GM10266 (cell line): ENCODE measurements at regions not wholly inside any gene's neighbourhood (a gene's known extent, or its start where the extent isn't known, plus 50 kb on each side); places are given as distances from the start of the nearest gene placed in this dataset.

Source experiments
- DNase-seq: peaks from one replicate; pipeline ENCODE4 v3.0.0; 2012; ENCODE audit errors: extremely low spot score
- CTCF ChIP-seq: IDR thresholded peaks from 2 replicates; pipeline ENCODE4 v1.5.1; 2012; ENCODE audit warnings: mild to moderate bottlenecking, low read depth; ENCODE audit not compliant: control insufficient read depth, insufficient read depth; ENCODE audit errors: missing control alignments

DNA sequence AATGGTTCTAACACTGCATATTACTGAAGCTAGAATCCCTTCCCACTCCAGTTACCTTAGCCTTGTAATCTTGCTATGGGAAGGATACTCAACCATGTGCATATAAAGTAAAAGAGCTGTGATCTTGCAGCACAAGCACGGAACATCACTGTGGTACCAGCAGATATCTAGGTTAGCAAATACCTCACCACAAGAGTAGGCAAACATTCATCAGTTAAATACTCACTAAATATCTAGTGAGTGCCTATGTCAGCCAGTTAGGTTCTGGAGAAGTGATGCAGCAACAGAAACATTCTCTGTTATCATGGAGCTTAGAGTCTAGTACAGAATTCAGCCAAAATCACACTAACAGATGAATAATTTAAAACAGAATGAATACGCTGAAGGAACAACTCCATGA, 349.6 kb upstream of the UBE2E3 start:
- DNase-seq: no peak

GRCh38 chr2:180625006-180625844, 355.2 kb upstream of the UBE2E3 start:
- no peak for TF ChIP-seq CTCF
- no peak for DNase-seq

More for the DNA sequence above, 349.6 kb upstream of the UBE2E3 start:
- no peak for TF ChIP-seq CTCF

DNA sequence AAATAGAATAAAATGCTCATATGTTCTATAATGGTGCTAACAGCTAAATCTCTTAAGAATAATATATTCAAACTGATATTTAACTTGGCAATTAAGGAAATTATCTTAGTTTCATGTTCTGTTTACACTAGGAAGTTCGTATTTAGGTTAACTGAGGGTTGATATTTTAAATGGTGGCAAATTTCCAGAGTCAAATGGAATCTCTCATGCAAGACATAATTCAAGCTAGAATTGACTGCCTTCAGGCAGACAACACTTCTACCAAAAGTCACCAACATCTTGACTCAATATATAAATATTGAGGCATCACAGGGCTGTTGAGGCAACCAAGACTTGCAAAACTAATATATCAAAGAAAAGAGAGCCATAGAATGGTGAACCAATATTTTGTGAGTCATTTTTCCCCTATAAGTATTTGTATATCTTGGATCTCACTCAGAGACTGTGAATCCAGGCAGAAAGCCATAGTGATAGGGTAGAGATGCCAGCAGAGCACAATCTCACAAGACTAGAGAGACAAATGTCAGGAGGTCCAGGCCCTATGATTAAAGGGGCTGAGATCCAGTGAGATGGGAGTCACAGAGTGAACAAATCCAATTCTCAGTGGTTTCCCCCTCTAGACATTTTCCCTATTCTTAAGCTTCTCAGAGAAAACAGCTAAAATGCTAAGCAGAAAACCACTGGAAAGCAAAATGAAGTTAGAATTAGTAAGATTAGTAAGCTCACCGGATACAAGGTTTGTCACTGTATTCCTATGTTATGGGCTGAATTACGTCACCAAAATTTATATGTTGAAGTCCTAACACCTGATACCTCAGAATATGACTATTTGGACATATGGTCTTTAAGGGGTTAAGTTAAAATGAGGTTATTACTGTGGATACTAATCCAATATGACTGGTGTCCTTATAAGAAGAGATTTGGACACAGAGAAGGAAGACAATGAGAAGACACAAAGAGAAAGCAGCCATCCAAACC, 358.2 kb upstream of the UBE2E3 start:
- no peak for DNase-seq
- no peak for TF ChIP-seq CTCF

DNA sequence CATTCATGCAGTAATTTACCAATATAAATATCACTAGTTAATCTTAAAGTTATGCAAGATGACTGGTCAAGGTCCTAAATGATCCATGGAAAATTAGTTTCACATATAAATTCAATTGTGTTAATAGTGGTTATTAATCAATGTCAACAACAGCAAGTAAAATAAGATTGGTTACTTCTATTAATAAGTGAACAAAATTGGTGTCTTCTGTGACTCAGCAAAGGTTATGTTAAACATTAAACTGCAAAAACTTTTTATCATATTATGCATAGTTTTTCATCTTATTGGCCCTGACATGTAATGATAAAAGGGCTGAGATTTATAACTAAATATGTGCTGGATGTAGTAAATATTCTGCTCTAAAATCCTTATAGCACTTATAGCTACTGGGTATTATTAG, 359.0 kb upstream of the UBE2E3 start:
- no peak for TF ChIP-seq CTCF
- no peak for DNase-seq

- TF ChIP-seq CTCF: no peak
- no peak for DNase-seq
Observed at GRCh38 chr2:180618570-180618969, 361.8 kb upstream of the UBE2E3 start.

DNA sequence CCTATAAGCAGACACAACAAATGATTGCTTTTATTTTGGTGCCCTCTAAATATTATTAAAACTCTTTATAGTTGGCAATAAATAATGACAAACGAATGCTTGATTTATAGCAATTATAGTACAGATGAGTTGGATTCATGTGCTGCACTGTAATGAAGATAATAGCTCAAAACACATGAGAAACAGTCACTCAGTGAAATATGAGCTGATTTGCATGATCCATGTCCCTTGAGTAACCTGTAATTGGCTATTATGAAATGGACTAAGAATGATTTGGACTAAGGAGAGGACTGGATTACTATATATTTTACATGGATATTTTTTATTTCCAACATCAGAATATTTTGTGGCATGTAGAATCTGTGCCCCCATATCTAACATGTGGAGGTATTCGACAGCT, 365.6 kb upstream of the UBE2E3 start:
- TF ChIP-seq CTCF: no peak

More for the DNA sequence above, 365.6 kb upstream of the UBE2E3 start:
- DNase-seq: no peak
